Activated CD8-positive, alpha-beta T cell treated with anti-CD3 and anti-CD28 coated beads for 36 hours (primary cell): ENCODE measurements at regions not wholly inside any gene's neighbourhood (a gene's known extent, or its start where the extent isn't known, plus 50 kb on each side); places are given as distances from the start of the nearest gene placed in this dataset.

Experiments used
- ATAC-seq: fragments of 200-7000 bp; cut with Tn5 transposase; one replicate; pipeline ENCODE4 v1.10.0; 2021; ENCODE audit warnings: mild to moderate bottlenecking, moderate library complexity
- CTCF ChIA-PET: fragments of 350-600 bp; sonication (Branson Sonifier 250); formaldehyde crosslinking; loops from one replicate; lab custom pipeline; 2021; ENCODE audit warnings: antibody characterized with exemption; lab: Charles Lee
- POLR2A ChIA-PET: fragments of 350-600 bp; sonication (Branson Sonifier 250); formaldehyde crosslinking; loops from one replicate; lab custom pipeline; 2021; ENCODE audit warnings: antibody characterized with exemption; lab: Charles Lee
- DNase-seq: peaks from one replicate; pipeline ENCODE4 v3.0.0-alpha.2; 2020
- H3K27ac Mint-ChIP-seq: one replicate; pipeline ENCODE4 v1.8.0; 2021; ENCODE audit warnings: mild to moderate bottlenecking, mixed read lengths
- H3K27me3 Mint-ChIP-seq: one replicate; pipeline ENCODE4 v1.8.0; 2021; ENCODE audit warnings: mixed read lengths
- H3K36me3 Mint-ChIP-seq: one replicate; pipeline ENCODE4 v1.8.0; 2021; ENCODE audit warnings: low read depth, mixed read lengths
- H3K4me1 Mint-ChIP-seq: one replicate; pipeline ENCODE4 v1.8.0; 2021; ENCODE audit warnings: low read depth, mixed read lengths
- H3K4me3 Mint-ChIP-seq: one replicate; pipeline ENCODE4 v1.8.0; 2021; ENCODE audit warnings: mild to moderate bottlenecking, moderate library complexity, mixed read lengths
- H3K9me3 Mint-ChIP-seq: one replicate; pipeline ENCODE4 v1.8.0; 2021; ENCODE audit warnings: mixed read lengths
- CTCF ChIP-seq: fragments of 200-600 bp; IDR thresholded peaks from one replicate; pipeline ENCODE4 v1.8.0; 2022; ENCODE audit warnings: antibody characterized with exemption, mild to moderate bottlenecking
- intact Hi-C: fragments of 100-400 bp; cut with micrococcal nuclease; formaldehyde crosslinking; loops from one replicate; pipeline ENCODE4 v1.10.0; 2022

GRCh38 chr11:104322696-104323095, 158.7 kb upstream of the PDGFD start:
- POLR2A ChIA-PET: no interaction called here
- H3K4me3 Mint-ChIP-seq: no peak overlapping the region
- H3K27ac Mint-ChIP-seq: no peak overlapping the region
- H3K9me3 Mint-ChIP-seq: no peaks in the 10 kb centered on the region
- intact Hi-C loops: no loop called here
- H3K27me3 Mint-ChIP-seq: no peaks in the 10 kb centered on the region
- TF ChIP-seq CTCF: no peak
- DNase-seq (no peak), ATAC-seq (no peak)
- CTCF ChIA-PET: no interaction called here
- H3K4me1 Mint-ChIP-seq: no peaks in the 10 kb centered on the region
- no peaks in the 10 kb centered on the region for H3K36me3 Mint-ChIP-seq

DNA sequence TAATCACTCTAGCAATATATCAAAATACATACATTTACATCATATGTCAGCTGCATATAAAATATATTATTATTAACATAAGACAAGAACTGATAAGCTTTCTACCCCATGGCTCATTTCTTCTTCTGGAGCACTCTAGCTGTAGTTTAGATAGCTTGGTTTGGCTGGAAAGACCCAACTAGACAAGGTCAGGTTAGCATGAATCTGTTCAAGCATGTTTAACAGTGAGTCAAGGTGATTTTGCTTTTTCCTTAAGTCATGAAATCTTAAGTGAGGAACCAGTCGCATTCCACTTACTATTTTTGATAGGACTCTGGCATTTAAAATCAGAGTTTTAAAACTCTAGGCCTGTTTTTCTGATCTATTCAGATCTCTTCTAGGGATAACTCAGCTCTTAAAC, 157.0 kb upstream of the PDGFD start:
- no peak overlapping the region for H3K27ac Mint-ChIP-seq
- POLR2A ChIA-PET: no interaction called here
- TF ChIP-seq CTCF: no peak

GRCh38 chr11:104320097-104320496, 156.2 kb upstream of the PDGFD start:
- ATAC-seq: no peak
- Mint-ChIP-seq H3K27me3 (no peaks in the 10 kb centered on the region), H3K27ac (no peak overlapping the region), H3K36me3 (no peaks in the 10 kb centered on the region), H3K9me3 (no peaks in the 10 kb centered on the region), H3K4me1 (no peaks in the 10 kb centered on the region), H3K4me3 (no peak overlapping the region)
- ChIA-PET CTCF (no interaction called here), POLR2A (no interaction called here)
- intact Hi-C loops: no loop called here
- no peak for TF ChIP-seq CTCF
- no peak for DNase-seq

More for the DNA sequence above, 157.0 kb upstream of the PDGFD start:
- no peaks in the 10 kb centered on the region for H3K4me1 Mint-ChIP-seq
- intact Hi-C loops: no loop called here
- H3K4me3 Mint-ChIP-seq: no peak overlapping the region
- H3K27me3 Mint-ChIP-seq: no peaks in the 10 kb centered on the region
- no peaks in the 10 kb centered on the region for H3K9me3 Mint-ChIP-seq
- no peak for ATAC-seq
- CTCF ChIA-PET: no interaction called here
- DNase-seq: no peak
- H3K36me3 Mint-ChIP-seq: no peaks in the 10 kb centered on the region

GRCh38 chr11:104319396-104319795, 155.4 kb upstream of the PDGFD start:
- POLR2A ChIA-PET: no interaction called here

GRCh38 chr11:104306862-104307474, 143.0 kb upstream of the PDGFD start:
- no peak overlapping the region for H3K27ac Mint-ChIP-seq
- TF ChIP-seq CTCF: no peak
- H3K36me3 Mint-ChIP-seq: no peaks in the 10 kb centered on the region
- H3K4me3 Mint-ChIP-seq: no peak overlapping the region
- intact Hi-C loops: no loop called here
- DNase-seq (no peak), ATAC-seq (no peak)
- CTCF ChIA-PET: no interaction called here
- no peaks in the 10 kb centered on the region for H3K4me1 Mint-ChIP-seq
- no peaks in the 10 kb centered on the region for H3K9me3 Mint-ChIP-seq
- no peaks in the 10 kb centered on the region for H3K27me3 Mint-ChIP-seq
- POLR2A ChIA-PET: no interaction called here

More at GRCh38 chr11:104319396-104319795, 155.4 kb upstream of the PDGFD start:
- ATAC-seq (no peak), DNase-seq (no peak)
- Mint-ChIP-seq H3K27me3 (no peaks in the 10 kb centered on the region), H3K4me1 (no peaks in the 10 kb centered on the region), H3K9me3 (no peaks in the 10 kb centered on the region), H3K36me3 (no peaks in the 10 kb centered on the region), H3K4me3 (no peak overlapping the region), H3K27ac (no peak overlapping the region)
- intact Hi-C loops: no loop called here
- CTCF ChIA-PET: no interaction called here
- no peak for TF ChIP-seq CTCF
